K562 (cell line): ENCODE measurements at regions not wholly inside any gene's neighbourhood (a gene's known extent, or its start where the extent isn't known, plus 50 kb on each side); places are given as distances from the start of the nearest gene placed in this dataset.

Experiments used
- ATAC-seq: fragments of 200-7000 bp; cut with Tn5 transposase; 3 replicates; pipeline ENCODE4 v1.9.1; 2020; ENCODE audit warnings: moderate library complexity
- BruUV-seq: library from RNA; stranded (reverse); fragments of 400-500 nt; replicated peaks from 2 replicates; lab custom pipeline; 2021; lab: Mats Ljungman, UMichigan
- CTCF ChIA-PET: fragments of 300-600 bp; formaldehyde crosslinking; extraction: SDS; loops from one replicate; lab custom pipeline; 2021; ENCODE audit warnings: low intra/inter-chr PET ratio; lab: Yijun Ruan, JAX
- POLR2A ChIA-PET: fragments of 300-600, 350-650 bp; sonication (Branson Sonifier 250); formaldehyde crosslinking; extraction: SDS; loops from one replicate; lab custom pipeline; 2021; ENCODE audit warnings: antibody characterized with exemption, inconsistent platforms; lab: Yijun Ruan, JAX
- DNase-seq, 4 experiments: peaks; one replicate each; pipeline versions ENCODE4 v3.0.0 to v3.0.0-alpha.2; 2011 to 2018; ENCODE audit warnings: low spot score in 3 of 4, mixed read lengths in 3 of 4; ENCODE audit errors: extremely low read depth in 1 of 4
- FAIRE-seq: peaks from 2 replicates; lab custom pipeline; 2011; peaks lifted over from hg19 to GRCh38; lab: Jason Lieb, UNC
- H2AFZ ChIP-seq: 2 replicates; pipeline ENCODE4 v1.6.0; 2011; ENCODE audit warnings: low read depth, low read length, control low read depth, inconsistent platforms
- H3K27ac ChIP-seq: fragments of 200-600 bp; 3 replicates; pipeline ENCODE4 v1.8.0; 2011; ENCODE audit warnings: low read depth, mild to moderate bottlenecking, control low read depth, inconsistent platforms, low read length, moderate library complexity, mixed read lengths; ENCODE audit errors: extremely low read depth
- H3K27me3 ChIP-seq, 2 experiments: fragments of 300-600 bp in 1 of 2; 2 replicates in 1 of 2; 3 replicates in 1 of 2; pipeline versions ENCODE4 v1.6.0 to v1.8.0; 2011; ENCODE audit warnings: inconsistent platforms in 2 of 2, low read length in 2 of 2, mild to moderate bottlenecking in 1 of 2, mixed read lengths in 1 of 2, moderate library complexity in 1 of 2; ENCODE audit not compliant: control insufficient read depth in 2 of 2, insufficient read depth in 2 of 2
- H3K36me3 ChIP-seq: fragments of 300-600 bp; 3 replicates; pipeline ENCODE4 v1.8.0; 2011; ENCODE audit warnings: mild to moderate bottlenecking, low read length, inconsistent platforms; ENCODE audit not compliant: control insufficient read depth, insufficient read depth
- H3K4me1 ChIP-seq, 2 experiments: fragments of 200-600 bp in 1 of 2; replicated peaks in 1 of 2; 2 replicates in 1 of 2; 3 replicates in 1 of 2; pipeline versions ENCODE4 v1.5.1 to v1.8.0; 2011; ENCODE audit warnings: inconsistent platforms in 2 of 2, low read length in 2 of 2, mild to moderate bottlenecking in 1 of 2, mixed read lengths in 1 of 2, moderate library complexity in 1 of 2; ENCODE audit not compliant: control insufficient read depth in 2 of 2, insufficient read depth in 2 of 2
- H3K4me2 ChIP-seq: 2 replicates; pipeline ENCODE4 v1.6.1; 2011; ENCODE audit warnings: low read length, control low read depth, inconsistent platforms, mixed read lengths; ENCODE audit not compliant: insufficient read depth
- H3K4me3 ChIP-seq: fragments of 200-600 bp; sonication (generic), shearing (Covaris generic); 2 replicates; pipeline ENCODE4 v1.5.1; 2016; ENCODE audit warnings: control low read depth, inconsistent platforms
- H3K79me2 ChIP-seq: fragments of 200-600 bp; 3 replicates; pipeline ENCODE4 v1.8.0; 2011; ENCODE audit warnings: low read length, inconsistent platforms; ENCODE audit not compliant: control insufficient read depth, insufficient read depth
- H3K9ac ChIP-seq, 2 experiments: 2 replicates each; pipeline versions ENCODE4 v1.6.0 to v1.6.1; 2011; ENCODE audit warnings: low read depth in 2 of 2, low read length in 2 of 2, control low read depth in 1 of 2, inconsistent platforms in 1 of 2, mild to moderate bottlenecking in 1 of 2, mixed read lengths in 1 of 2; ENCODE audit not compliant: insufficient read depth in 1 of 2
- H3K9me1 ChIP-seq: one replicate; pipeline ENCODE4 v1.6.0; 2011; ENCODE audit warnings: inconsistent platforms, mild to moderate bottlenecking, low read length, moderate library complexity; ENCODE audit not compliant: control insufficient read depth, insufficient read depth
- H3K9me3 ChIP-seq: replicated peaks from 2 replicates; pipeline ENCODE4 v1.5.1; 2011; ENCODE audit warnings: low read depth, low read length, inconsistent platforms; ENCODE audit not compliant: control insufficient read depth, insufficient read depth
- H4K20me1 ChIP-seq: replicated peaks from 2 replicates; pipeline ENCODE4 v1.6.1; 2011; ENCODE audit warnings: low read length, inconsistent platforms, mixed read lengths; ENCODE audit not compliant: control insufficient read depth, insufficient read depth
- COPS2 ChIP-seq: fragments of 450-650 bp; conservative IDR thresholded peaks from 2 replicates; pipeline ENCODE4 v1.6.1; 2016; ENCODE audit warnings: mild to moderate bottlenecking, moderate library complexity
- CREM ChIP-seq: IDR thresholded peaks from 2 replicates; pipeline ENCODE4 v1.6.1; 2014; ENCODE audit warnings: antibody characterized with exemption, low read depth
- ETS2 ChIP-seq: IDR thresholded peaks from 2 replicates; pipeline ENCODE4 v1.6.1; 2016; ENCODE audit warnings: borderline replicate concordance, missing genetic modification characterization, mild to moderate bottlenecking, moderate library complexity, missing compliant biosample characterization; ENCODE audit not compliant: poor library complexity, severe bottlenecking
- KHSRP ChIP-seq: fragments of 450-650 bp; IDR thresholded peaks from 2 replicates; pipeline ENCODE4 v1.6.1; 2017
- MCM2 ChIP-seq: fragments of 450-650 bp; IDR thresholded peaks from 2 replicates; pipeline ENCODE4 v1.6.1; 2017; ENCODE audit warnings: low read depth, mild to moderate bottlenecking
- PCBP1 ChIP-seq: fragments of 200-400 bp; formaldehyde crosslinking; IDR thresholded peaks from 2 replicates; pipeline ENCODE4 v1.6.1; 2018; ENCODE audit warnings: mild to moderate bottlenecking, low read depth, low read length; ENCODE audit not compliant: poor library complexity, severe bottlenecking
- RB1 ChIP-seq: fragments of 450-650 bp; IDR thresholded peaks from 2 replicates; pipeline ENCODE4 v1.6.1; 2017; ENCODE audit warnings: low read depth, mild to moderate bottlenecking
- RBFOX2 ChIP-seq: fragments of 200-400 bp; formaldehyde crosslinking; IDR thresholded peaks from 2 replicates; pipeline ENCODE4 v1.6.1; 2017; ENCODE audit warnings: low read depth, mild to moderate bottlenecking, low read length, moderate library complexity
- RFX5 ChIP-seq: IDR thresholded peaks from 2 replicates; pipeline ENCODE4 v1.6.1; 2011; ENCODE audit warnings: low read depth, mild to moderate bottlenecking, improper control_type of control experiment, low read length
- SREBF1 ChIP-seq: fragments of 150-350 bp; IDR thresholded peaks from 2 replicates; pipeline ENCODE4 v1.6.1; 2014; ENCODE audit warnings: antibody characterized with exemption, low read depth, low read length, borderline replicate concordance
- ZKSCAN8 ChIP-seq: fragments of 200-800 bp; sonication (Bioruptor generic); IDR thresholded peaks from 2 replicates; pipeline ENCODE4 v1.6.1; 2016; ENCODE audit warnings: missing genetic modification characterization, missing compliant biosample characterization
- ZNF232 ChIP-seq: sonication (generic); formaldehyde crosslinking; IDR thresholded peaks from 2 replicates; pipeline ENCODE4 v1.8.0; 2022; ENCODE audit warnings: mild to moderate bottlenecking, missing genetic modification reagents
- WGBS: fragments of 100-300 bp; shearing (Covaris generic); methylation state at CpG from one replicate; pipeline ENCODE4 v1.1.6; 2016; ENCODE audit warnings: low coverage, mixed read lengths; ENCODE audit not compliant: insufficient coverage; ENCODE audit errors: missing lambda C conversion rate; 5-methylcytosine and 5-hydroxymethylcytosine counted together
- in situ Hi-C: fragments of 300-500 bp; cut with MboI; formaldehyde crosslinking; loops from 4 replicates; pipeline ENCODE4 v1.15.0; 2018; ENCODE audit warnings: inconsistent platforms, mixed read lengths
- intact Hi-C: fragments of 100-400 bp; cut with micrococcal nuclease; formaldehyde crosslinking; loops from 2 replicates; pipeline ENCODE4 v1.14.2; 2022
- TF ChIP-seq, protein P1 (sequence below): IDR thresholded peaks from 3 replicates; pipeline ENCODE4 v1.6.1; 2011; ENCODE audit warnings: borderline replicate concordance, mild to moderate bottlenecking, moderate library complexity; ENCODE audit not compliant: insufficient read length; ENCODE audit errors: extremely low read depth
- TF ChIP-seq, protein P2 (sequence below), 2 experiments: IDR thresholded peaks; 2 replicates each; pipeline ENCODE4 v1.6.1; 2012; ENCODE audit warnings: improper control_type of control experiment in 2 of 2, low read depth in 2 of 2, low read length in 2 of 2, borderline replicate concordance in 1 of 2
- TF ChIP-seq, protein P3 (sequence below): fragments of 450-650 bp; IDR thresholded peaks from 2 replicates; pipeline ENCODE4 v1.6.1; 2018; ENCODE audit not compliant: partially characterized antibody

DNA sequence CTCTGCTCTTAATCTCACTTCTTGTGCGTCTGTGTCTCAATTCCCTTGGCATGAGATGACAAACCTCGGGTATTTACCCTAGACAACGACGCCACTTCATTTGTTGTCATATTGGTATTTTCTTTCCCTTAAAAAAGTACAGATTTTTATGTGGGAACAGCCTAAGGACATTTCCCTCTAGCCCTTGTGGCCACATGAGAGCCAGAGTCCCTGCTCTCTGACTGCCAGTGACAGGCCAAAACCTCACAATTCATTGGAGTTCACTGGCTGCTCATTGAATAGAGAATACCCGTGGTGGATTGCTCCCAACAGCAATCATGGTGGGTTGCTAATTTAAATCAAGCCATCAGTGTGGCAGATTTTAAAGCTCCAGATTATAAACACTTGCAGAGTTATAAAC lies 191.3 kb upstream of the FAM3C start:
- Histone ChIP-seq H3K27me3 (no peaks in the 10 kb centered on the region), H3K4me3 (no peak overlapping the region), H3K4me1 (no peaks in the 10 kb centered on the region), H3K27ac (no peak overlapping the region), H3K79me2 (no peaks in the 10 kb centered on the region), H3K9me3 (no peaks in the 10 kb centered on the region), H2AFZ (no peak overlapping the region), H3K4me2 (no peak overlapping the region), H3K9me1 (no peaks in the 10 kb centered on the region), H3K36me3 (no peaks in the 10 kb centered on the region), H4K20me1 (no peaks in the 10 kb centered on the region), H3K9ac (no peak overlapping the region)
- FAIRE-seq (no peak), DNase-seq (no peak), ATAC-seq (no peak)
- ChIA-PET CTCF (no interaction called here), POLR2A (no interaction called here)
- intact Hi-C loops = no loop called here
- WGBS = 4% methylated on average over 5 of the region's 5 CpGs
- no TSS peak for BruUV-seq
- in situ Hi-C loops = no loop called here
- TF ChIP-seq, protein P1, sequence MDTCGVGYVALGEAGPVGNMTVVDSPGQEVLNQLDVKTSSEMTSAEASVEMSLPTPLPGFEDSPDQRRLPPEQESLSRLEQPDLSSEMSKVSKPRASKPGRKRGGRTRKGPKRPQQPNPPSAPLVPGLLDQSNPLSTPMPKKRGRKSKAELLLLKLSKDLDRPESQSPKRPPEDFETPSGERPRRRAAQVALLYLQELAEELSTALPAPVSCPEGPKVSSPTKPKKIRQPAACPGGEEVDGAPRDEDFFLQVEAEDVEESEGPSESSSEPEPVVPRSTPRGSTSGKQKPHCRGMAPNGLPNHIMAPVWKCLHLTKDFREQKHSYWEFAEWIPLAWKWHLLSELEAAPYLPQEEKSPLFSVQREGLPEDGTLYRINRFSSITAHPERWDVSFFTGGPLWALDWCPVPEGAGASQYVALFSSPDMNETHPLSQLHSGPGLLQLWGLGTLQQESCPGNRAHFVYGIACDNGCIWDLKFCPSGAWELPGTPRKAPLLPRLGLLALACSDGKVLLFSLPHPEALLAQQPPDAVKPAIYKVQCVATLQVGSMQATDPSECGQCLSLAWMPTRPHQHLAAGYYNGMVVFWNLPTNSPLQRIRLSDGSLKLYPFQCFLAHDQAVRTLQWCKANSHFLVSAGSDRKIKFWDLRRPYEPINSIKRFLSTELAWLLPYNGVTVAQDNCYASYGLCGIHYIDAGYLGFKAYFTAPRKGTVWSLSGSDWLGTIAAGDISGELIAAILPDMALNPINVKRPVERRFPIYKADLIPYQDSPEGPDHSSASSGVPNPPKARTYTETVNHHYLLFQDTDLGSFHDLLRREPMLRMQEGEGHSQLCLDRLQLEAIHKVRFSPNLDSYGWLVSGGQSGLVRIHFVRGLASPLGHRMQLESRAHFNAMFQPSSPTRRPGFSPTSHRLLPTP = no peak
- TF ChIP-seq SREBF1 = no peak
- TF ChIP-seq RBFOX2 = no peak
- TF ChIP-seq, protein P2, sequence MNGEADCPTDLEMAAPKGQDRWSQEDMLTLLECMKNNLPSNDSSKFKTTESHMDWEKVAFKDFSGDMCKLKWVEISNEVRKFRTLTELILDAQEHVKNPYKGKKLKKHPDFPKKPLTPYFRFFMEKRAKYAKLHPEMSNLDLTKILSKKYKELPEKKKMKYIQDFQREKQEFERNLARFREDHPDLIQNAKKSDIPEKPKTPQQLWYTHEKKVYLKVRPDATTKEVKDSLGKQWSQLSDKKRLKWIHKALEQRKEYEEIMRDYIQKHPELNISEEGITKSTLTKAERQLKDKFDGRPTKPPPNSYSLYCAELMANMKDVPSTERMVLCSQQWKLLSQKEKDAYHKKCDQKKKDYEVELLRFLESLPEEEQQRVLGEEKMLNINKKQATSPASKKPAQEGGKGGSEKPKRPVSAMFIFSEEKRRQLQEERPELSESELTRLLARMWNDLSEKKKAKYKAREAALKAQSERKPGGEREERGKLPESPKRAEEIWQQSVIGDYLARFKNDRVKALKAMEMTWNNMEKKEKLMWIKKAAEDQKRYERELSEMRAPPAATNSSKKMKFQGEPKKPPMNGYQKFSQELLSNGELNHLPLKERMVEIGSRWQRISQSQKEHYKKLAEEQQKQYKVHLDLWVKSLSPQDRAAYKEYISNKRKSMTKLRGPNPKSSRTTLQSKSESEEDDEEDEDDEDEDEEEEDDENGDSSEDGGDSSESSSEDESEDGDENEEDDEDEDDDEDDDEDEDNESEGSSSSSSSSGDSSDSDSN (IDR thresholded peaks at IDR 0.05; ENCODE audit: borderline replicate concordance in 1 of 2, low read depth in 2 of 2, low read length in 2 of 2) = no peak
- TF ChIP-seq KHSRP = no peak
- no peak for TF ChIP-seq COPS2
- no peak for TF ChIP-seq PCBP1
- TF ChIP-seq ZKSCAN8 (CRISPR knock-in tag) = no peak
- TF ChIP-seq ZNF232 (CRISPR knock-in tag) = no peak
- no peak for TF ChIP-seq CREM
- no peak for TF ChIP-seq MCM2
- no peak for TF ChIP-seq ETS2 (tag)
- no peak for TF ChIP-seq RB1
- TF ChIP-seq, protein P3, sequence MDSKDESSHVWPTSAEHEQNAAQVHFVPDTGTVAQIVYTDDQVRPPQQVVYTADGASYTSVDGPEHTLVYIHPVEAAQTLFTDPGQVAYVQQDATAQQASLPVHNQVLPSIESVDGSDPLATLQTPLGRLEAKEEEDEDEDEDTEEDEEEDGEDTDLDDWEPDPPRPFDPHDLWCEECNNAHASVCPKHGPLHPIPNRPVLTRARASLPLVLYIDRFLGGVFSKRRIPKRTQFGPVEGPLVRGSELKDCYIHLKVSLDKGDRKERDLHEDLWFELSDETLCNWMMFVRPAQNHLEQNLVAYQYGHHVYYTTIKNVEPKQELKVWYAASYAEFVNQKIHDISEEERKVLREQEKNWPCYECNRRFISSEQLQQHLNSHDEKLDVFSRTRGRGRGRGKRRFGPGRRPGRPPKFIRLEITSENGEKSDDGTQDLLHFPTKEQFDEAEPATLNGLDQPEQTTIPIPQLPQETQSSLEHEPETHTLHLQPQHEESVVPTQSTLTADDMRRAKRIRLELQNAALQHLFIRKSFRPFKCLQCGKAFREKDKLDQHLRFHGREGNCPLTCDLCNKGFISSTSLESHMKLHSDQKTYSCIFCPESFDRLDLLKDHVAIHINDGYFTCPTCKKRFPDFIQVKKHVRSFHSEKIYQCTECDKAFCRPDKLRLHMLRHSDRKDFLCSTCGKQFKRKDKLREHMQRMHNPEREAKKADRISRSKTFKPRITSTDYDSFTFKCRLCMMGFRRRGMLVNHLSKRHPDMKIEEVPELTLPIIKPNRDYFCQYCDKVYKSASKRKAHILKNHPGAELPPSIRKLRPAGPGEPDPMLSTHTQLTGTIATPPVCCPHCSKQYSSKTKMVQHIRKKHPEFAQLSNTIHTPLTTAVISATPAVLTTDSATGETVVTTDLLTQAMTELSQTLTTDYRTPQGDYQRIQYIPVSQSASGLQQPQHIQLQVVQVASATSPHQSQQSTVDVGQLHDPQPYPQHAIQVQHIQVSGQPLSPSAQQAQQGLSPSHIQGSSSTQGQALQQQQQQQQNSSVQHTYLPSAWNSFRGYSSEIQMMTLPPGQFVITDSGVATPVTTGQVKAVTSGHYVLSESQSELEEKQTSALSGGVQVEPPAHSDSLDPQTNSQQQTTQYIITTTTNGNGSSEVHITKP = no peak
- TF ChIP-seq RFX5 = no peak
